A549 (cell line): ENCODE measurements at regions not wholly inside any gene's neighbourhood (a gene's known extent, or its start where the extent isn't known, plus 50 kb on each side); places are given as distances from the start of the nearest gene placed in this dataset.

Experiments used
- ATAC-seq, 2 experiments: fragments of 200-7000 bp in 1 of 2; fragments of >200 bp in 1 of 2; cut with Nextera tagmentation in 1 of 2; cut with Tn5 transposase in 1 of 2; 3 replicates each; pipeline versions ENCODE4 v1.8.0 to v1.9.1; 2018 to 2020; ENCODE audit warnings: mild to moderate bottlenecking in 1 of 2, moderate library complexity in 1 of 2
- CTCF ChIA-PET: fragments of 300-600 bp; sonication (Branson Sonifier 250); formaldehyde crosslinking; extraction: SDS; loops from one replicate; lab custom pipeline; 2021; ENCODE audit warnings: antibody characterized with exemption, inconsistent platforms; lab: Yijun Ruan, JAX
- POLR2A ChIA-PET: fragments of 350-600 bp; formaldehyde crosslinking; extraction: SDS; loops from one replicate; lab custom pipeline; 2021; ENCODE audit warnings: antibody characterized with exemption, inconsistent platforms; lab: Yijun Ruan, JAX
- DNase-seq, 2 experiments: peaks; one replicate each; pipeline versions ENCODE4 v3.0.0 to v3.0.0-alpha.2; 2011 to 2016; ENCODE audit warnings: low read depth in 1 of 2, low spot score in 1 of 2
- FAIRE-seq: peaks from 2 replicates; lab custom pipeline; 2011; peaks lifted over from hg19 to GRCh38; lab: Jason Lieb, UNC
- H3K27ac ChIP-seq, 2 experiments: fragments of >200 bp; sonication (Bioruptor Twin); formaldehyde crosslinking; 3 replicates each; pipeline ENCODE4 v1.5.1; 2016 to 2017
- H3K4me1 ChIP-seq: fragments of >200 bp; sonication (Bioruptor Twin); formaldehyde crosslinking; 3 replicates; pipeline ENCODE4 v1.6.1; 2016
- H3K4me2 ChIP-seq: fragments of >200 bp; sonication (Bioruptor Twin); formaldehyde crosslinking; 3 replicates; pipeline ENCODE4 v1.6.1; 2016
- H3K4me3 ChIP-seq: fragments of >200 bp; sonication (Bioruptor Twin); formaldehyde crosslinking; 3 replicates; pipeline ENCODE4 v1.5.1; 2016
- H3K9me3 ChIP-seq: fragments of >200 bp; sonication (Bioruptor Twin); formaldehyde crosslinking; 3 replicates; pipeline ENCODE4 v1.6.1; 2016
- BCL3 ChIP-seq: fragments of >200 bp; sonication (Bioruptor Twin); formaldehyde crosslinking; IDR thresholded peaks from 3 replicates; pipeline ENCODE4 v1.6.1; 2016
- CHD4 ChIP-seq: fragments of 200-600 bp; sonication (generic); IDR thresholded peaks from 2 replicates; pipeline ENCODE4 v1.6.1; 2016; ENCODE audit warnings: antibody characterized with exemption, mild to moderate bottlenecking, borderline replicate concordance
- EHMT2 ChIP-seq: fragments of 200-600 bp; sonication (generic); IDR thresholded peaks from 2 replicates; pipeline ENCODE4 v1.6.1; 2016; ENCODE audit warnings: antibody characterized with exemption, low read depth, mild to moderate bottlenecking, moderate library complexity
- EP300 ChIP-seq, 2 experiments: fragments of >200 bp; sonication (Bioruptor Twin); formaldehyde crosslinking; IDR thresholded peaks; 2 replicates in 1 of 2; 3 replicates in 1 of 2; pipeline ENCODE4 v1.6.1; 2016 to 2017
- FOSB ChIP-seq: fragments of 250-450 bp; sonication (Bioruptor Pico); IDR thresholded peaks from 2 replicates; pipeline ENCODE4 v1.5.0; 2020; ENCODE audit warnings: mild to moderate bottlenecking, moderate library complexity
- FOSL2 ChIP-seq, 2 experiments: fragments of 450-650 bp in 1 of 2; fragments of >200 bp in 1 of 2; sonication (Bioruptor Twin) in 1 of 2; formaldehyde crosslinking; IDR thresholded peaks; 2 replicates each; pipeline versions ENCODE4 v1.5.0 to v1.6.1; 2016 to 2020; ENCODE audit warnings: mild to moderate bottlenecking in 1 of 2, moderate library complexity in 1 of 2
- HDAC2 ChIP-seq: fragments of 200-600 bp; sonication (generic); IDR thresholded peaks from 2 replicates; pipeline ENCODE4 v1.6.1; 2016
- HMGXB4 ChIP-seq: fragments of 250-450 bp; sonication (Bioruptor Pico); IDR thresholded peaks from 2 replicates; pipeline ENCODE4 v1.5.0; 2021; ENCODE audit warnings: mild to moderate bottlenecking, moderate library complexity, borderline replicate concordance
- HOXA7 ChIP-seq: fragments of 250-450 bp; sonication (Bioruptor Pico); IDR thresholded peaks from 2 replicates; pipeline ENCODE4 v1.5.0; 2020; ENCODE audit warnings: mild to moderate bottlenecking, moderate library complexity
- HOXB5 ChIP-seq: fragments of 250-450 bp; sonication (Bioruptor Pico); IDR thresholded peaks from 2 replicates; pipeline ENCODE4 v1.5.0; 2020; ENCODE audit warnings: mild to moderate bottlenecking, moderate library complexity
- JUN ChIP-seq, 2 experiments: fragments of >200 bp; sonication (Bioruptor Twin); formaldehyde crosslinking; IDR thresholded peaks; 2 replicates in 1 of 2; 3 replicates in 1 of 2; pipeline ENCODE4 v1.6.1; 2016 to 2017
- JUNB ChIP-seq: fragments of >200 bp; sonication (Bioruptor Twin); formaldehyde crosslinking; IDR thresholded peaks from 2 replicates; pipeline ENCODE4 v1.6.1; 2016
- MAFK ChIP-seq: fragments of 450-650 bp; IDR thresholded peaks from 2 replicates; pipeline ENCODE4 v1.6.1; 2014; ENCODE audit not compliant: partially characterized antibody
- MAZ ChIP-seq: fragments of 150-350 bp; IDR thresholded peaks from 2 replicates; pipeline ENCODE4 v1.6.1; 2014; ENCODE audit warnings: antibody characterized with exemption, low read depth, low read length, borderline replicate concordance
- NFE2L2 ChIP-seq: fragments of 150-350 bp; conservative IDR thresholded peaks from 2 replicates; pipeline ENCODE4 v1.6.1; 2014; ENCODE audit warnings: low read length
- NR3C1 ChIP-seq: fragments of >200 bp; sonication (Bioruptor Twin); formaldehyde crosslinking; IDR thresholded peaks from 3 replicates; pipeline ENCODE4 v1.6.1; 2017
- PBX3 ChIP-seq: IDR thresholded peaks from 2 replicates; pipeline ENCODE4 v1.6.1; 2012
- POLR2A ChIP-seq: IDR thresholded peaks from 2 replicates; pipeline ENCODE4 v1.6.1; 2012; ENCODE audit warnings: mild to moderate bottlenecking, low read length
- POLR2AphosphoS2 ChIP-seq: conservative IDR thresholded peaks from 2 replicates; pipeline ENCODE4 v1.6.1; 2012; ENCODE audit warnings: low read length, improper control_type of control experiment, inconsistent platforms
- RARB ChIP-seq: fragments of 250-450 bp; sonication (Bioruptor Pico); IDR thresholded peaks from 2 replicates; pipeline ENCODE4 v1.8.0; 2021; ENCODE audit warnings: mild to moderate bottlenecking, moderate library complexity
- REST ChIP-seq: fragments of 200-600 bp; sonication (generic); IDR thresholded peaks from 2 replicates; pipeline ENCODE4 v1.6.1; 2016; ENCODE audit warnings: antibody characterized with exemption, mild to moderate bottlenecking, moderate library complexity
- TFCP2L1 ChIP-seq: fragments of 250-450 bp; sonication (Bioruptor Pico); IDR thresholded peaks from 2 replicates; pipeline ENCODE4 v1.5.0; 2021; ENCODE audit warnings: mild to moderate bottlenecking
- ZFP36 ChIP-seq: fragments of 450-650 bp; IDR thresholded peaks from 2 replicates; pipeline ENCODE4 v1.6.1; 2014; ENCODE audit warnings: borderline replicate concordance; ENCODE audit not compliant: partially characterized antibody
- ZNF302 ChIP-seq: fragments of 250-450 bp; sonication (Bioruptor Pico); IDR thresholded peaks from 2 replicates; pipeline ENCODE4 v1.9.0; 2021; ENCODE audit warnings: inconsistent platforms, mild to moderate bottlenecking, moderate library complexity
- WGBS: methylation state at CpG from one replicate; pipeline ENCODE4 v1.1.6; 2017; ENCODE audit errors: missing lambda C conversion rate; 5-methylcytosine and 5-hydroxymethylcytosine counted together

GRCh38 chr4:112858751-112859150 lies 190.7 kb upstream of the ANK2 start:
- POLR2A ChIA-PET = no interaction called here
- H3K4me1 ChIP-seq = no peaks in the 10 kb centered on the region
- no peak overlapping the region for H3K4me3 ChIP-seq
- DNase-seq = no peak
- TF ChIP-seq MAFK (no peak), BCL3 (no peak), POLR2A (no peak), REST (no peak), EP300 (IDR thresholded peaks at IDR 0.05) (no peak), RARB (no peak), FOSB (CRISPR knock-in tag) (no peak), PBX3 (no peak), ZNF302 (no peak), HMGXB4 (CRISPR knock-in tag) (no peak), FOSL2 (IDR thresholded peaks at IDR 0.05) (no peak), FOSL2 (CRISPR knock-in tag; IDR thresholded peaks at IDR 0.05) (no peak), POLR2AphosphoS2 (no peak), TFCP2L1 (CRISPR knock-in tag) (no peak)
- H3K4me2 ChIP-seq = no peak overlapping the region
- 89% methylated on average over 3 of the region's 3 CpGs for WGBS
- CTCF ChIA-PET = interaction anchor here (0.9 kb wide), 1 partner anchor 8 kb away, joined by 3 read pairs; no protein-coding TSS in a partner anchor
- FAIRE-seq = no peak
- no peak for ATAC-seq
- no peak overlapping the region for H3K27ac ChIP-seq
- no peaks in the 10 kb centered on the region for H3K9me3 ChIP-seq

GRCh38 chr4:112859456-112860184 lies 189.8 kb upstream of the ANK2 start:
- Histone ChIP-seq H3K4me3 (no peak overlapping the region), H3K9me3 (no peaks in the 10 kb centered on the region), H3K4me2 (no peak overlapping the region)
- ATAC-seq = no peak
- TF ChIP-seq HDAC2 = no peak
- TF ChIP-seq CHD4 = no peak
- TF ChIP-seq HOXA7 (CRISPR knock-in tag) = no peak
- TF ChIP-seq NFE2L2 = no peak
- TF ChIP-seq HOXB5 (CRISPR knock-in tag) = no peak
- no peak for TF ChIP-seq FOSB (CRISPR knock-in tag)
- TF ChIP-seq RARB = no peak
- no peak for TF ChIP-seq NR3C1
- TF ChIP-seq JUNB = no peak
- TF ChIP-seq ZFP36 = no peak
- no peak for TF ChIP-seq EHMT2
- no peak for TF ChIP-seq JUN (IDR thresholded peaks at IDR 0.05)
- TF ChIP-seq MAZ = no peak
- TF ChIP-seq FOSL2 (IDR thresholded peaks at IDR 0.05) = no peak
- TF ChIP-seq FOSL2 (CRISPR knock-in tag; IDR thresholded peaks at IDR 0.05) = no peak
- TF ChIP-seq, all 56 proteins: peak for 0
- POLR2A ChIA-PET = no interaction called here
- no peak for DNase-seq
- CTCF ChIA-PET = interaction anchor here (0.9 kb wide), 1 partner anchor 9 kb away, joined by 3 read pairs; no protein-coding TSS in a partner anchor
- 65% methylated on average over 2 of the region's 2 CpGs for WGBS
- no peaks in the 10 kb centered on the region for H3K4me1 ChIP-seq
- no peak for FAIRE-seq
- H3K27ac ChIP-seq = no peak overlapping the region
